Psoas muscle (tissue), 7 donors: ENCODE measurements at regions not wholly inside any gene's neighbourhood (a gene's known extent, or its start where the extent isn't known, plus 50 kb on each side); places are given as distances from the start of the nearest gene placed in this dataset.

Experiments used
- ATAC-seq, 4 donors: fragments of 200-7000 bp; cut with Tn5 transposase; one replicate each; pipeline ENCODE4 v1.9.1; 2020; ENCODE audit warnings: moderate library complexity in 3 of 4, mild to moderate bottlenecking in 2 of 4
- DNase-seq, 2 donors: peaks; one replicate each; pipeline ENCODE4 v3.0.0-alpha.2; 2020
- H3K27ac ChIP-seq: fragments of 200-600 bp; one replicate; pipeline ENCODE4 v1.8.0; 2022
- H3K27me3 ChIP-seq, 3 donors: fragments of 200-600 bp in 1 of 3; one replicate each; pipeline versions ENCODE4 v1.6.1 to v1.8.0; 2013 to 2022; ENCODE audit warnings: low read length in 2 of 3, mild to moderate bottlenecking in 2 of 3, moderate library complexity in 1 of 3; ENCODE audit not compliant: insufficient read depth in 3 of 3
- H3K36me3 ChIP-seq, 2 donors: fragments of 200-600 bp in 1 of 2; one replicate each; pipeline versions ENCODE4 v1.6.1 to v1.8.0; 2013 to 2022; ENCODE audit warnings: low read depth in 1 of 2, mild to moderate bottlenecking in 1 of 2, moderate library complexity in 1 of 2; ENCODE audit not compliant: insufficient read depth in 1 of 2
- H3K4me1 ChIP-seq: fragments of 200-600 bp; one replicate; pipeline ENCODE4 v1.8.0; 2022
- H3K4me3 ChIP-seq: fragments of 200-600 bp; one replicate; pipeline ENCODE4 v1.8.0; 2022; ENCODE audit warnings: mild to moderate bottlenecking
- H3K9me3 ChIP-seq: fragments of 200-600 bp; one replicate; pipeline ENCODE4 v1.8.0; 2022
- WGBS, 3 donors: extraction: QIAGEN DNeasy Blood & Tissue Kit; methylation state at CpG; one replicate each; pipeline versions ENCODE4 v1.1.6 to v1.1.7; 2013; 5-methylcytosine and 5-hydroxymethylcytosine counted together
- intact Hi-C, 2 donors: fragments of 100-400 bp; cut with DNase I; formaldehyde crosslinking; loops; one replicate each; pipeline versions ENCODE4 v1.11.0 to v1.14.2; 2022
- TF ChIP-seq, protein P1 (sequence below): fragments of 200-600 bp; IDR thresholded peaks from one replicate; pipeline ENCODE4 v1.8.0; 2022; ENCODE audit warnings: antibody characterized with exemption
- donor health status: healthy with polysubstance abuse.
- donor health status: DM: no; HTN: no; CAD: no; lungs with moderate emphysema.
- donor health status: Bipolar disorder and iron deficiency.
- donor health status: healthy.
- donor health status: DM: yes; HTN: yes; CAD: no.
- donor health status: DM: no; HTN: no; CAD: no.
- donor health status: DM: yes; HTN: yes; CAD: no.

DNA sequence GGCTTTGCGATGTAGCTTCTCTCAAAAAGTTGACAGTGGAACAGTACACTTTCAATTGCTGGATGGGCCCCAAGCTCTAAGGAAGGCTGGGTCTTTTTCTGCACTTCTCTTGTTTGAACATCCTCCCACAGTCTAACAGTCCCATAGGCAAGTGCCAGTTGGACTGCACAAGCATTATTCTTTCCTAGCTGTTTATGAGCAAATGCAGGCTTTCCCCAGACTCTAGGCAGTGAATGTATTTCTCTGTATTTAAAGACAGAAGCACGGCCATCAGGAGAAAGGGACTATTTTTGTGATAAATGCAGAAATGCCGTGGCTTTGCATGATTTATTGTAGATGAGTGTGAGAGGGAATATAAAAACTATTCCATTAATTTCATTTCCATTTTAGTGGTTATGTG is 539.3 kb upstream of the LMCD1 start:
- Histone ChIP-seq H3K36me3 (no peaks in the 10 kb centered on the region), H3K9me3 (no peaks in the 10 kb centered on the region), H3K4me1 (no peaks in the 10 kb centered on the region), H3K4me3 (no peak overlapping the region), H3K27ac (no peak overlapping the region), H3K27me3 (no peaks in the 10 kb centered on the region)
- ATAC-seq = no peak
- TF ChIP-seq, protein P1, sequence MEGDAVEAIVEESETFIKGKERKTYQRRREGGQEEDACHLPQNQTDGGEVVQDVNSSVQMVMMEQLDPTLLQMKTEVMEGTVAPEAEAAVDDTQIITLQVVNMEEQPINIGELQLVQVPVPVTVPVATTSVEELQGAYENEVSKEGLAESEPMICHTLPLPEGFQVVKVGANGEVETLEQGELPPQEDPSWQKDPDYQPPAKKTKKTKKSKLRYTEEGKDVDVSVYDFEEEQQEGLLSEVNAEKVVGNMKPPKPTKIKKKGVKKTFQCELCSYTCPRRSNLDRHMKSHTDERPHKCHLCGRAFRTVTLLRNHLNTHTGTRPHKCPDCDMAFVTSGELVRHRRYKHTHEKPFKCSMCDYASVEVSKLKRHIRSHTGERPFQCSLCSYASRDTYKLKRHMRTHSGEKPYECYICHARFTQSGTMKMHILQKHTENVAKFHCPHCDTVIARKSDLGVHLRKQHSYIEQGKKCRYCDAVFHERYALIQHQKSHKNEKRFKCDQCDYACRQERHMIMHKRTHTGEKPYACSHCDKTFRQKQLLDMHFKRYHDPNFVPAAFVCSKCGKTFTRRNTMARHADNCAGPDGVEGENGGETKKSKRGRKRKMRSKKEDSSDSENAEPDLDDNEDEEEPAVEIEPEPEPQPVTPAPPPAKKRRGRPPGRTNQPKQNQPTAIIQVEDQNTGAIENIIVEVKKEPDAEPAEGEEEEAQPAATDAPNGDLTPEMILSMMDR = no peak
- intact Hi-C loops = no loop called here
- 34 to 63% (median 42%) methylated on average over 3 of the region's 3 CpGs for WGBS, 3 donors
- no peak for DNase-seq

DNA sequence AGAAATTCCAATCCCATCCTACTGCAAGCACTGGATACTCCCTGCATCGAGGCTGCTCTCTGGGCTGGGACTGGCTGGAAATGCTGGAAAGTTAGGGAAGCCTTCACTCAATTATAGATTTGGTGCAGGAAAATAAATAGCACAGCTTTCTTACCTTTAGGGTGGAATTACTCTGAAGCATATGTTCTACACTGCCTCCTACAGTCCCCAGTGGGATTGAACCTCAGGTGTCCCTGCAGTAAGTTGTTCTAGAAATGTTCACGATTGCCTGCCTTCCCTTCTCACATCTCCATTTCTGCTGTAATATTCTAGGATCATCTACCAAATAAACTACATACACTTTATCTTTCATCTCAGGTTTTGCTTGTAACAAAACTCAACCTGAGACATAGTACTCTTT is 536.7 kb upstream of the LMCD1 start:
- no peak for DNase-seq
- Histone ChIP-seq H3K4me3 (no peak overlapping the region), H3K27ac (no peak overlapping the region), H3K4me1 (no peaks in the 10 kb centered on the region), H3K9me3 (no peaks in the 10 kb centered on the region), H3K27me3 (no peaks in the 10 kb centered on the region), H3K36me3 (no peaks in the 10 kb centered on the region)
- TF ChIP-seq, protein P1 = no peak
- no peak for ATAC-seq
- WGBS, 3 donors = 72 to 78% (median 75%) methylated on average over 2 of the region's 2 CpGs
- intact Hi-C loops = no loop called here

DNA sequence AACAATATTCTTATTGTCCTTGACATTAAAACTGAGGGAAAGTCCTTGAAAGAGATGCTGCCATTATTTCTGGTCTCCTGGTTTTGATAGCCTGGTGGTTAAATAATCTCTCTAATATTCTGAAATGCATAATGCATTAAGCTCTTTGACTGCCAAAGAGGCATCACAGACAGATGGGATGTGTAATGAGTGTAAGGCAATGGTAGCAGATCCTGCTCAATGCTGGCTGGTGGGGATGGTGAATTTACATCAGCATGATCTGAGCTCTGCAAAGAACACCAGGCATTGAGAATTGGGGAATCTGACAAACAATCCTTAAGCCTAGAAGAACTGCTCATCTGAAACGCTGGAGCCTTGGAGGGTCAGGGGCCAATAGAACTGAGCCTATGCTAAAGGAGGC is 528.6 kb upstream of the LMCD1 start:
- TF ChIP-seq, protein P1 = no peak
- Histone ChIP-seq H3K9me3 (no peaks in the 10 kb centered on the region), H3K27me3 (no peaks in the 10 kb centered on the region), H3K4me3 (no peak overlapping the region), H3K36me3 (no peaks in the 10 kb centered on the region), H3K27ac (no peak overlapping the region), H3K4me1 (no peaks in the 10 kb centered on the region)
- ATAC-seq = no peak
- 27 to 44% (median 44%) methylated on average over 1 of the region's 1 CpG for WGBS, 3 donors
- intact Hi-C loops = no loop called here
- no peak for DNase-seq

DNA sequence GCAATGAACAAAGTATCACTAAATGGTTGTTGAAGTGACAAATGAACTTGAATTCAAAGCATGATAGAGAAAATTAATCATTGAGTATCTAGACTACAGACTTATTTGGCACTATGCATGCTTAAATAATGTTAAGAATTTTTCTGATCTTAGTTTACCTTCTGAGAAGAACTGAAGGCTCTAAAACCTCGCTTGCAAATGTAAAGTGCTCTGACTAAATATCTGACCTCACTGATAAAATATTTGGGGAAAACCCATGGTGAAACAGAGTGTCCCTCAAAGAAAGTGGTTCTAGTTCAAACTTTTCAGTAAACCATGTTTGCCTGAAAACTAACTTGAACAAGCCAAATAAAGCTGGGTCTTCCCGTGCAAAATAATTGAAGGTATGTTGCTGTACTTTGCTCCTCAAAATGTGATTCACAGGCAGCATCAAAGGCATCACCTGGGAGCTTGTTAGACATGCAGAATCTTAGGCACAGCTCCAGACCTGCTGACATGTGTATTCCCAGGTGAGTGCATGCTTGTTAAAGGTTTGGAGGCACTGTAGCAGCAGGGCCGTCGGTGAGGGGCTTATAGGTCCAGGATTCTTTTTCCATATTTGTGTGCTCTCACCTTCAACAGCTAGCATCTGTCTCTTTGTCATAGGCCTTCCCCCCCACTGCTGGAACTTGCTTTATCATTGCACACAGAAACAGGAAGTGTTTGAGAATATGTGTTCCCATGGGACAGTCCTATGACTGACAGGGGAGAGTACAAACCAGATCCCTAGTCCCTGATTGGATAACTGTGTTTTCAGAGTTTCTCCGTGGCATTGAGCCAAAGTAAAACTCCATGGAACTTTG is 524.2 kb upstream of the LMCD1 start:
- WGBS, 3 donors = 36 to 45% (median 42%) methylated on average over 5 of the region's 5 CpGs
- TF ChIP-seq, protein P1 = no peak
- no peaks in the 10 kb centered on the region for H3K36me3 ChIP-seq
- intact Hi-C loops = no loop called here
- no peaks in the 10 kb centered on the region for H3K4me1 ChIP-seq
- no peaks in the 10 kb centered on the region for H3K27me3 ChIP-seq
- no peak overlapping the region for H3K4me3 ChIP-seq
- ATAC-seq (no peak), DNase-seq (no peak)
- H3K27ac ChIP-seq = no peak overlapping the region
- no peaks in the 10 kb centered on the region for H3K9me3 ChIP-seq

DNA sequence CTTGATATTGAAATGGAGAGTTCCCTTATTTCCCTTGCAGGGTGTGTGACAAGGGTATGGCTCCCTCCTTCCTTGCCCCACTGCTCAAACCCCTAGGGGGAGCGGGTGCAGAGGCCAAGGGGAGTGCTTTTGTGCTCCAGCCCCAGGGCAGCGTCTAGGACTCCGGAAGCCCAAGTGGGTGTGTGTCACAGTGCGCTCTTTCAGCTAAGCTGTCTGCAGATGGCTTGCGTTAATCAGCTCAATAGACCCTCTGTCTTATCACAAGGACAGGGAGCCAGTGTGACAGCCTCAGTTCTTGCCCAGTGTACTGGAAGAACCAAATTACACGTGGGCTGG is 523.6 kb upstream of the LMCD1 start:
- no peak overlapping the region for H3K27ac ChIP-seq
- no peak for DNase-seq
- no peaks in the 10 kb centered on the region for H3K36me3 ChIP-seq
- intact Hi-C loops = no loop called here
- 50 to 58% (median 55%) methylated on average over 6 of the region's 6 CpGs for WGBS, 3 donors
- ATAC-seq = no peak
- H3K4me3 ChIP-seq = no peak overlapping the region
- H3K9me3 ChIP-seq = no peaks in the 10 kb centered on the region
- TF ChIP-seq, protein P1 = no peak
- no peaks in the 10 kb centered on the region for H3K4me1 ChIP-seq
- H3K27me3 ChIP-seq = no peaks in the 10 kb centered on the region
